Left ventricle myocardium superior (tissue), 1 donor: ENCODE measurements at regions not wholly inside any gene's neighbourhood (a gene's known extent, or its start where the extent isn't known, plus 50 kb on each side); places are given as distances from the start of the nearest gene placed in this dataset.
"Not testable (repeated sequence)": the region's sequence is repeated elsewhere in the genome, so short reads cannot be mapped to it uniquely, and the experiment has no call there.

Source experiments
- ATAC-seq: fragments of 200-7000 bp; cut with Tn5 transposase; one replicate; pipeline ENCODE4 v1.9.1; 2020; ENCODE audit warnings: mild to moderate bottlenecking, moderate library complexity
- DNase-seq: peaks from one replicate; pipeline ENCODE4 v3.0.0-alpha.2; 2020
- intact Hi-C: fragments of 100-400 bp; cut with micrococcal nuclease; formaldehyde crosslinking; loops from one replicate; pipeline ENCODE4 v1.11.0; 2022
- donor health status: DM: no; HTN: yes; CAD: no; lungs with severe emphysema.

DNA sequence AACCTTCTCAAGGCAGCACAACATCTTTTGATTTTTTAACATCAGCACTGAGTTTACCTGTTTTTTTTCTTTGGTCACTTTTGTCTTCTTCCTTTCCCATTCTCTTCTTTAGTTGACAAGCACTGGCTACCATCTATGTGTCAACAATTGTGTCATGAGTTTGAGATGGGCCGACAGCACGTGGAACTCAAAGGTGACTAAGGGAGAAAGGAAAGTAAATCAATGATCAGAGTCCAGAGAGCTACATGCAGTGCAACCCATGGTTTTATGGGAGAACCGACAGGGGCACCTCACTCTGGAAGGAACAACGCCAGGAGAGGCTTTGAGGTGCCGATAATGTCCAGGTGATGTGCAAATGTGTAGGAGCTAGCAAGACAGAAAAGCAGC lies 755.5 kb downstream of the RNF144A start:
- intact Hi-C loops: no loop called here
- DNase-seq (no peak), ATAC-seq (no peak)

DNA sequence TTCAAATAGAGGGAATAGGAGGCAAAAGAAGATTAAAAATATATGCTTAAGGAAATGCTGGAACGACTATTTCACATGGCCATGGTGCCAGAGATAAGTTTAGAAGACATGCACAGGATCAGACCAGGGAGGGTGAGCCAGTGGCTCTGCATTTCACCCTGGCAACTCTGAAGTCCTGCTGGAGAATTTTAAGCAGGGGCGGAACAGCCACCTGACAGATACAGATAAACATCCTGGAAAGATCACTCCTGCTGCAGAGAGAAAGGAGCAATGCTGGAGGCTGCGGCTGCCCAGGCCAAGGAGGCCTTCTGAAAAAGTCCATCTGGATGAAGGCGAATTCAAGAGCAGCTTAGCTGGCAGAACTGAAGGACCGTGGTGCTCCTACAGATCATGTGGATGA lies 755.9 kb downstream of the RNF144A start:
- ATAC-seq (no peak), DNase-seq (no peak)
- intact Hi-C loops: no loop called here

DNA sequence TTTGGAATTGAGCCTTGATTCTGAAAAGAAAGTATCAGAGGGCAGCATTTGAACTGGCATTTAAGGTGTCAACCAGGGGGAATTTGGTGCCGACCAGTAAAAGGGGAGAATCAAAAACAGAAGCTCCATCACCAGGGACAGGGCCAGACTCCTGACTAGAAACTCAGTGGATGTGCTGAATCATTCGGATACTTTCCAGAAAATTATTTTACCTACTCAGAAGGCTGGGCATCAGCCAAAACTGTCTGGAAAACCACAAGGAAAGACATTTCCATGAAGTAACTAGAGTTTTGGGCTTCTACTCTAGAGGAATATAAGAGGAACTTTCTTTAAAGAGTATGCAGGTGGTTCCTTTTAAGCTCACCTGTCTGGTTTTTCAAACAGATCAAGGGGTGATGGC lies 756.6 kb downstream of the RNF144A start:
- ATAC-seq (no peak), DNase-seq (no peak)
- intact Hi-C loops: no loop called here

DNA sequence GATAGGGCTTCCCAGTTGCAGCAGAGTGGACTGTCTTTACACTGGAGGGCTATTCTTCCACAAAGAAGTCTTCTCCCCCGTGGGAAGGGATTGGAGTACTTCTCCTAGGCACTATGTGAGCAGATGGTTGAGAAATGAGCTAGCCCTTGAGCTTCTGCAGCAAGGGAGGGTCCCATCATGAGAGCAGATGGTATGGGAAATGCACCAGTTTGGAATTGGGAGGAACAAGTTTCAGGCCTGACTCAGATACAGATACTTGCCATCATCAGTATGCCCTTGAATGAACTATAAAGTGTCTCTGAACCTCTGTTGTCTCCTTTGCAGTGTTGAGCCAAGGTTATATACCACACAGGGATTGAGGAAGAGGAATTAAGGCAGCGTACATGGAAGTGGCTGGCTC lies 757.4 kb downstream of the RNF144A start:
- no peak for DNase-seq
- intact Hi-C loops: no loop called here
- ATAC-seq: no peak

DNA sequence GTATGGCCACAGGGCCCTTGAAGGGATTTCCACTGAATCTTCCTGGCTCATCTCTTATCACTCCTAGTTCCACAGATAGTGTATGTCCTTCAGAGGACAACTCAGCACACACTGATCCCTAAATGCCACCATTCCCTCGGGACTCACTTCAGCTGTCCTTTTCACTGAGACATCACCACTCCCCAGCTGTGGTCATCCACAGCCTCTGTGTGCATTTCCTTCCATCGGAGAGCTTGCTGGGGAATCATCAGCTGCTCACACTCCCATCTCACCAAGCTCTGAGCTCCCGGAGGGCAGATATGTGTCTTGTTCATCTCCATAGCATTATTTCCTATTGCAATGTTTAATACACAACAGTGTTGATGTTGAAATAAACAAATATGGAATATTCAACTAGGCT lies 759.5 kb downstream of the RNF144A start:
- no peak for ATAC-seq

DNA sequence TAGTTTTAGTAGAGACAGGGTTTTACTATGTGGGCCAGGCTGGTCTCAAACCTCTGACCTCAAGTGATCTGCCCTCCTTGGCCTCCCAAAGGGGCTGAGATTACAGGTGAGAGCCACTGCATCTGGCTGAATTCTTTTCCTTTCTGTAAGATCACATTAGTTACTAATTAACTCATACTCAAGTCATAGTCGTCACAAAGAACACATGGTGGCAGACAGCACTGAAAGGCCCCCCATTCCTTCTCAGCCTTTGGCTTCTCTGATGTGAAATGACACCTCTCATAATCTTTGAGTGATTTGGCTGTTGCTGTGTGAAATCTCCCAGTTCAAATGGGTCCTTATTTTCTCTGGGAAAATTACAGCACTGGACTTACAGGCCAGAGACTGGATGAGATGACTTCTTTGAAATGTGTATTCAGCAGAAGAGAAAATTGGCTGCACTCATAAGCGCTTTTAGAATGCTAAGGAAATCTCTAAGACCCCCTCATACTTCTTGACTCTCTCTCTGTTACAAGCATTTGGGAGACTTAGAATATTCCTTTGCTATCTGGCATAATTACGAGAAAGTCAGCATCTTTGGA lies 764.8 kb downstream of the RNF144A start:
- DNase-seq: no peak
- intact Hi-C loops: no loop called here
- ATAC-seq: no peak

More for the DNA sequence above, 759.5 kb downstream of the RNF144A start:
- intact Hi-C loops: no loop called here
- no peak for DNase-seq

DNA sequence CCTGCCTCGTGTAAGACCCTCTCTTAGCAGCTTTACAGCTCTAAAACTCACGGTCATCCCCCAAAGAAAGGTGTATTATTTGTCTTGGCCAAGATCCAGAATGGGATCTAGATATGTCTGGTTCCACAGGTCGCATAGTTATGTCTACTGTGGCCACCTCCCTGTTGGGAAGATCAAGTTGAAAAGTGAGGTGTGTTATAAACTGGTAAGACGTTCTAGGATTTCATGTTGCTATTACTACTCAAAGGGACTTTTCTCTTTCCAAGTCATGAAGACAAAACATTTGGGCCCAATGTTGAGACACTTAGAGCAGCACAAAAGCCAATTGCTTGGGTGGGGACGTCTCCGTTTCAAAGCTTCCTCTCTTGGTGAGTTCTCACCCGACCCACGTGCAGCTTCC lies 766.0 kb downstream of the RNF144A start:
- intact Hi-C loops: no loop called here
- DNase-seq (no peak), ATAC-seq (no peak)

DNA sequence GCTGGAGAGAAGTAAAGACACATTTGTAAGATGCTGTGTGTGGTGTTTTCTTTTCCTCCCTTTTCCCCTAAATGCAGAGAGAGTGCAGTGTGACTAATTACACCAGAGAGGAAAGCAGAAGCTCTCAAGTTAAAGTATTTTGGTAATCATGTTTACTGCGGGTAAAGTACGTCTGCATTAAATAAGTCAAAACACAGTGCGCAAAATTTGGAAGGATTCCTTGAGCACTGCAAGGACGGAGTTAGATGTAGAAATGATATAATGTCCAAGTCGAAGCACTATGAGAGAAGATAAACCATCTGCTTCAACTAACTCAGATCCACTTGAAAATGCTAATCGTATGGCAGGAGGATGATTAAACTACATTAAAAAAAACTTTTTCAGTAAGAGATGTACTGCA lies 766.5 kb downstream of the RNF144A start:
- no peak for ATAC-seq
- no peak for DNase-seq
- intact Hi-C loops: no loop called here

DNA sequence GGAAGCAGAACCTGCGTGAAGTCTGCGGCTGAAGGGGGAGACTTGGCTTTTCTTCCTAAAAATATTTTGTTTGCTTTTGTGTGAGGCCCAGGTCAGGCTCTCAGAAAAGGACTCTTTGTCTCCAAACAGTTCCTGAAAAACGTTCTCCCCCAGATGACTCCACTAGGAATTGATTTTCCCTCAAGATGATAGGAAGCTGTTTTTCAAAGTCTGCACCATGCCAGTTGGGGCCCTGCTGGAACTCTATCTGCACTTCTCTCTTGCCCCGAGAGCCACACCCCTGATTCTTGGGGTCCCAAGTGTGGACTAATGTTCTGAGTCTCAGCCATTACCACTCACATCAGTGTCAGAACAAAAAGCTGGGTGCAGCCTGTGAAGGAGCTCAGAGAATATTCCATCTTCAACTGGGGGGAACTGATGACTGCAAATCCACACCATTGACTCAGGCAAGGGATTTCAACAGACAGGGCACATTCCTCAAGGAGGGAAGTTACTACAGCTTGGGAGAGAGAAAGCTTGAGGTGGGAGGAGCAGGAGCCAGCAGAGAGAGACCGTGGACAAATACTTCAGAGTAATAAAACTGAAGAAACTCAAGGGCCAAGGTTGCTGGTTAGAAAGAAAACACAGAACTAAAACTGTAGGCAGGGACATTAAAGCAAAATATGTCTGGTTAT lies 768.3 kb downstream of the RNF144A start:
- intact Hi-C loops: no loop called here
- no peak for ATAC-seq
- no peak for DNase-seq

DNA sequence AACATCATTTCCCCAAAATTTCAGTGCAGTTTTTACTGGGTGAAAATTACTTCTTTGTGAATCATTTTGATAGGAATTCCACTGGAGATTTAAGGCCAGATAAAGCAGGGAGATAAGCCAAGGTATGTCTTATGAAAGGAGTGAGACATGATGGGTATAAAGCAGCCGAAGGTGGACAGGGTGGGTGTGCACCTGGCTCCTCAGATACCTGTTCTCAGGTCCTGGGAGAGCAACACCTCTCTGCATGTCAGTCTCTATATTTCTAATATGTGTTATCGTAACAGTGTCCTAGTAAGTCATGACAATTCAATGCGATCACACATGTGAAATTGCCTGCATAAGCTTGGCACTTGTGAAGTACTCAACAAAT lies 768.8 kb downstream of the RNF144A start:
- DNase-seq (no peak), ATAC-seq (no peak)
- intact Hi-C loops: no loop called here

DNA sequence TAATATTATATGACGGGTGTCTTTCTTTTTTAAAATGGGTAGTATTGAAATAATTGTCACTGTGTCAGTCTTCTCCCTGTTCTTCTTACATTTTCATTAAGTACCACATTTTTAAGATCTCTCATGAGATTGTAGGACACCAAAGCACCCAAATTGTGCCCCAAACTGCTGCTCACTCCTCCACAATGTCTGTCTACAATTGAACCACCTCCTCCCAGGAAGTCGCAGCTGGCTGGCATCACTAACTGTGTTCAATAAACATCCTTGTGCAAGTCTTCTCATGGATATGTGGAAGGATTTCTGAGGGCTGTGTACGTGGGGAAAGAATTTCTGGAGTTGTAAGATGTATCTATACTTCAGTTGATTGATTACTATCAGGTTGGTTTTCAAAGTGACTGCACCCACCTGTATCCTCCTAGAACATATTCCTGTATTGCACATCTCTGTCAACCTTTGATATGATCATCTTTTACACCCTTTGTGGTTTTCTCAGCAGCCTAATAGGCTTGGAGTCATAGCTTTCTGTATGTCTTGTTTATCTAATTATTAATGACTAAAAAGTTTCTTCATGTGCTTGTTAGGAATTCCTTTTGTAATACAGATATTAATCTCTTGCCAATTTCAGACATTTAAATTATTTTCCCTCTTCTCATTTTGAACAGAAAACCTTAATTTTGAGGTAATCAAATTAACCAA lies 774.9 kb downstream of the RNF144A start:
- DNase-seq: no peak
- intact Hi-C loops: no loop called here

DNA sequence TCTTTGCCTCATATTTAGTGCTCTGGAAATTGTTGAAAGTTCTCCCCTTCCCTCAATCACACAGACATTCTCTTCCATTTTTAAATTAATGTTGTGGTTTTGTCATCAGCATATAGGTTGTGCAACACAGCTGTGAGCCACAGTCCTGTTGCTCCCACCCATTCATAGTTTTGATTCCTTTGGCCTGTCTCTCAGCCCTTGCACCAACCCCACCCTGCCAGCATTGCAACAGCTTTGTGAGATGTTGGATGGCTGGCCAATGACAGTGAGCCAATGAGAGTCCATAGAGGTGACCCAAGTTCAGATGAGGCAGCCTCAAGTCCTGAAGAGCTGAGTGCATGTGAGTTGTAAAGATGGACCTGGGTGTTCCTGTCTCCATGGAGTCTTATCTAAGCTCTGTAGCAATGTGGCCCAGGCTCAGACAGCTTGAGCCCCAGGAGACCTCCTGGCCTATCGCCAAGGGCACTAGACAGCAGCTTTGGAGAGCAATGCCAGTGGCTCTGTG lies 775.5 kb downstream of the RNF144A start:
- DNase-seq (peak; percentile 41), ATAC-seq (peak; percentile 78)
- intact Hi-C loops: no loop called here

More for the DNA sequence above, 774.9 kb downstream of the RNF144A start:
- ATAC-seq: no peak

DNA sequence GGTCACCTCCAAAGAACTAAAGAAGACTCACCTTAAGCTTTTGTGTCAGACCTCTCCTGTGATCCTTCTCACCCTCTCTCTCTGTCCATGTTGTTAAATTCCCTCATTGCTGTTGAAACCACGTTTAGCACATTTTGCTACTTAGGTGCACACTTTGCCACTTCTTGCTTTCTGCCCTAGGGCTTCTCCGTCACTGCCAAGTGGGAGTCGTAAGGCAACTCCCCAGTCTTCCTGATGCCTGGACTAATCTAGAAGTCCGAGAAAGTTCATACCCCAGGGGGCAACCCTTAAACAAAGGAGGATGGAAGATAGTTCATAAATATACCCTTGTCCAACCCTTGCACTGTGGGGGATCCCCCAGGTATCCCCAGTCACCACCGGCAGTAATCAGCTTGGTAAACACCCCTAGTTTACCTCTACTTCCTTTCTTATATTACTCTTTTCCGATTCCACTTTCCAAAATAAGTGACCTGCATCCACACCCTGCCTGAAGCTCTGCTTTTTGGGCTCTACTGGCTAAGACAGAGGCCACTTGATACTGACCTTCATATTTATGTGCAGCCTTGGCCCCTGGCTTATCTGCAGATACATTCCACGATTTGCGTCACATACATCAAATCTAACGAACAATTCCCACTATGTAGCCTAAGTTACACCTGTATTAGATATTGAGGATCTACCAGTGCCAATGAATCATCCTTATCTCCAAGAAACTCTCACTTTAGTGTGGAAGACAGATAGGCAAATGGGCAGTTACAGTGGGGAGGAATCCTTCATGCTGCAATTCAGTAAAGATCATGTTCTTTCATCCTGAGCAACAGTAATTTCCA lies 776.2 kb downstream of the RNF144A start:
- DNase-seq (no peak), ATAC-seq (no peak)
- intact Hi-C loops: no loop called here

DNA sequence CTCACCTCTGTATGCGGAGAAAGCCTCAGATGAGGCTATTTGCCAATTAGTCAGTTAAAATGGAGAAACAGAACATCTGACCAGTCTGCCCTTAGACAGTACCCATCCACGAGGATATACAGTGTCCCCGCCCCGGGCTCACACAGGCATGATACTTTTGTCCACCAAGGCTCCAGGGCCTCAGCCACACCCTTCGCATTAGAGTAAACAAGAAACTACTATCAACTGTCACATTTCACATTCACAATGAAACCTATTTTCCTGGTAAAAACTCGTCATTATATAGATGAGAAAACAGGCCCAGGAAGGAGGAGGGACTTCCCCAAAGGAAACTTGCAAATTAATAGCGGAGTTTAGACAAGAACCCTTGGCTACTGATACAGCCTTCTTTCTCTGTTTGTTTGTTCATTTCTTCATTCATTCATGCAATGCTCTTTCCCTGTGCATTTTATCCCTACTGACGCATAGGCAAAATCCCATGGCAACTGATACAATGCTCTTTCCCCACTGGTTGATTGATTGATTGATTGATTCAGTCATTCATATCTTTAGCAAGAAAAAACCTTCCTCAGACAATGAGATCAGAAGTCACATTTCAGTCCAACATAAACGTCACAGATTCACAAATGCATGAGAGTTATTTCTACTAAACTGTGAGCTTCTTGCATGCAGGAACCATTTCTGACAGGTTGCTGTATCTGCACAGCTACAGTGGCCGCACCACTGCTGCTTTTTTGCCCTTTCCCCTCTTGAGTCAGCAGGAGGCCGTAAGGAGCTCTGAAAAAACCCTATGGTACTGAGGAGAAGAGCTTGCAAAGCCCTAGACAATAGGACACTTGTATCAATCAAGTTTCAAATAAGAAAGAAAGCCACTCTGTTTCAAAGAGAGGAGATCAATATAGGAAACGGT lies 777.1 kb downstream of the RNF144A start:
- ATAC-seq (no peak), DNase-seq (no peak)
- intact Hi-C loops: no loop called here

DNA sequence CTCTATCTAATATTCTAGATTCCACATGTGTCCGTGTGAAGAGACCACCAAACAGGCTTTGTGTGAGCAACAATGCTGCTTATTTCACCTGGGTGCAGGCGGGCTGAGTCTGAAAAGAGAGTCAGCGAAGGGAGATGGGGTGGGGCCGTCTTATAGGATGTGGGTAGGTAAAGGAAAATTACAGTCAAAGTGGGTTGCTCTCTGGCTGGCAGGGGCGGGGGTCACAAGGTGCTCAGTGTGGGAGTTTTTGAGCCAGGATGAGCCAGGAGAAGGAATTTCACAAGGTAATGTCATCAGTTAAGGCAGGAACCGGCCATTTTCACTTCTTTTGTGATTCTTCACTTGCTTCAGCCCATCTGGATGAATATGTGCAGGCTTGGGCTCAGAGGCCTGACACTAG lies 779.3 kb downstream of the RNF144A start:
- ATAC-seq, intact Hi-C loops, DNase-seq: not testable (repeated sequence)

DNA sequence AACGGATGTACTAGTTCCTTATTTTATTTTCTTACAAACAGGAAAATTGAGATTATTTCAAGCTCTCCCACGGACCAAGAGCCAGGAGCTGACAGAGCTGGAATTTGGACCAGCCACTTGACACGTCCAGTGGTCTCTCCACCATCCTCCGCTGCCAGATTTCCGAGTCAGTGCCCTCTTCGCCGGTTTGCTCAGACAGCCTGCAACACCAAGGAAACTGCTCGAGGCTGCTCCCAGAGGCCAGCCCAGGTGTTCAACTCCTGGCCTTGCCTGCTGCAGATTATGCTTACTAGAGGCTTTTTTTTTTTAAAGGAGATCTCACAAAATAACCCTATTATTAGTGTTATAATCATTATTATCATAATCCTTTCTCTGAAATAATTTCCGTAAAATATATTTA lies 779.8 kb downstream of the RNF144A start:
- ATAC-seq (no peak), DNase-seq (no peak)
- intact Hi-C loops: no loop called here

DNA sequence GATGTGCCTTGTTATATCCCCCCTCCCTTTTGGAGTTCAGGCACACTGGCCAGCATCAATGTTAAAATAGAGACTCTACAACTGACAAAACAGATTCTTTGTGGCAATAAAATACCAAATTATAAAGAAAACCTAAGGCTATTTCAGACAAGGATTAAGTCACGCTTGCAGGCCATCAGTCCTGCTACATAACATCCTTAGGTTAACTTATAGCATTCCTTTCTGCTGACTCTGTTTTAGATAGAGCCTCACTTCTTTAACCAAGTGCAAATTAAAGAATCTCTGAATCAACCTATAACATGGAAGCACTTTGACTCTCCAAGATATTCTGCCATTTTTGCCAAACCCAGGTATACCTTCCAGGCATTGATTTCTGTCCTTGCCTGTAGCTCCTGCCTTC lies 784.6 kb downstream of the RNF144A start:
- intact Hi-C loops: no loop called here
- ATAC-seq (no peak), DNase-seq (no peak)

DNA sequence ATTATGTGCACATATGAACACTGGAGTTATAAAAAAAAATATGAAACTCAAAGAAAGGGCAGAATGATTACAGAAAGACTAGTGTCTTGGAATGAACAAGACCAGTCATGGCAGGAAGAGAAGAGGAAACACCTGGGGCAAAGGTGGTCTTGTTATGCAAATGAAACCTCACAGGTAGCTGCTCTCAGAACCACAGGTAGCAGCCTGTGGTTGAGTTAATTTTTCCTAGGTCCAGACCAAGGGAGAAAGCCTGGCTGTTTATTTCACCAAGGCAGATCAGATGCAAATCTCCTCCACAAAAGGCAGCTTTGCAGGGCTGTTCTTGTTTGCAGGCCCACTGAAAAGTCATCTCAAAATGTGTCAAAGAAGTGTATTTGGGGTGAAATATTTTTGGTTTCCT lies 785.8 kb downstream of the RNF144A start:
- intact Hi-C loops: no loop called here
- ATAC-seq: no peak
- DNase-seq: no peak
